Ramos (cell line): ENCODE measurements at regions not wholly inside any gene's neighbourhood (a gene's known extent, or its start where the extent isn't known, plus 50 kb on each side); places are given as distances from the start of the nearest gene placed in this dataset.
"Not testable (repeated sequence)": the region's sequence is repeated elsewhere in the genome, so short reads cannot be mapped to it uniquely, and the experiment has no call there.

Experiments used
- in situ Hi-C: fragments of 300-500 bp; cut with MboI; formaldehyde crosslinking; loops from one replicate; pipeline ENCODE4 v1.14.3; 2022; ENCODE audit warnings: low sequenced_read_pairs; ENCODE audit not compliant: unreplicated experiment

DNA sequence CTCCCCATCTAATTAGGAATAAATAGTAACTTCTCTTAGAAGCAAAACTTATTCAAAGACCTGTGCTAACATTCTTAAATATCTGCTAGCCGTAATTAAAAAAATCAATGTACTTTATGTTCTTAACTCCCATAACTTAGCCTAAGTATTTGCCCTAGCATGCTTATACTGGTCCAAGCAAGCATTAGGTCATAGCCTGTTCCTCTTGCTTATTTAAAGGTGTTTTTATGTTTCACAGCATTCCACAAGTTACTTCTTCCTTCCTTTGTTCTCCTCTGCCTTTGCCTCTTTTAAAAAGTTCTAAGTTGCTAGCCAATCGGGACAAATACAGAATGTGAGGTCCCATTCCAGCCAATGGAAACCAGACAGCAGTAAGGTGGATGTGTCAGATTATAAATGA is 395.4 kb upstream of the NR3C2 start:
- in situ Hi-C loops, result not testable (repeated sequence)

DNA sequence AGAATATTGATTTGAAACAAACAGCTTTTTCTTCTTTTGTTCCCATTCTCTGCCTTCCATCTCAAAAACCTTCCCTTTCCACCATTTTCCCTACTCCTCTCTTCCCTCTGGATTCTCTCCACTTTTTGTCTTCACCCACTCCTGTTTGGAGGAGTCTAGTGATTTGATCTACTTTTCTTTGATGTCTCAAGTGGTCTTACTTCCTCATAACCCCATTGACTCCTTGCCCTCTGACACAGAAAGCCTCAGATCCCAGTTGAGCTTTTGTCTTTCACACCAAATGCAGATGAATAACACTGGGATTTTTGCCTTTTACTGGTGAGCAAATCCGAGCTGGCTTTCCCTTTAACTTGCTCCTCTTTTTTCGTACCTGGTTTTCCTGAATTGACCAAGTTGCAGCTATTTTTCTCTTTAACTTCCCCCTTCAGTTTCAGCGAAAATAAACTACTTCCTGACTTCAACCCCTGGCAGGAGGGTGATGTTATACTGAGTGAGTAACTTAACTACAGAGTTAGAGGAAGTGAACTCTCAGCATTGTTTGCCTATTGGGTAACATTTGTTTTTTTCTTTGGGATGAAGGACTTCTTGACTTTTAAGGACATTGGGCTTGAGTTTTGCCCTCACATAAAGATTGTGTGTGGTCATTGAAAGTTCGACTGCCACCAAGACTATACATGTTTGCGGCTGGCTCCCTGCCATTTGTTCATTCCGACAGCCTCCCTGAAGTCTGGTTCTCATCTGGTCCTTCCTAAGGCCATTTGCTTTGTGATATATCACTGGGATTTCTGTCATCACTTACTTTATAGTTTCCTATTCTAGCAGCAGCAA is 392.8 kb upstream of the NR3C2 start:
- in situ Hi-C loops, result no loop called here

DNA sequence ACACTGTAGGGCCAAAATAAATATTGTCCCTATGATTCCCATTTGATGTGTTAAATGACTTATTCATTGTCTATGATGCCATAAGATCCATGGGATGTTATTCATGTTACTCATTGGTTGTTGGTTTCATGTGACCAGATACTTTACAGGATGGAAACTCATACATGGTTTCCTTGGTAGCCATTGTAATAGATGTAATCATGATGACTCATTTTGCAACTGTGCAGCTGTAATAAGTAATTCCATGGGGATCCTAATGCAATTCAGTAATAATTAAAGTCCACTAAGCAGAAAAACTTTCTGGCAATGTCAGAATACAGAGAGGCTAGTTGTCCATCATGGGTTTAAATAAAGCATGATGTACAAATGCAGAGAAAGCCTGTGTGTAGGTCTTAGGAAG is 389.7 kb upstream of the NR3C2 start:
- in situ Hi-C loops, result no loop called here

DNA sequence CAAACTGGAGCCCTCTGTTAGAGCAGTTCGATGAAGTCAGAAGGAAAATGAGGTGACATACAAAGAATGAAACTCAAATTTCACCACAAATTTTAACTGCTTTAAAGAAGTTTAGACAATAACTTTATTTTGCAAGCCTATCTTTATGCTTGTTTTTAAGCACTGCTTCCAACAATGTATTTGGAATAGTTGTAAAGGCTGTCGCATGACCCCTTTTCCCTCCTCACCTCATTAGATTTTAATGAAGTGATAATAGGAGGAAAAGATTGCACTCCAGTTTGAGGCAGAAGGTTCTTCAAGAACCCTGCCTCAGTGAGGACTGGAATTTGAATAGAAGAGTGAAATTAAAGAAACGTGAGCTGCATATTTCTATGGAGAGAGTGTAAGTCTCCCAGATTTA is 386.1 kb upstream of the NR3C2 start:
- in situ Hi-C loops, result no loop called here

DNA sequence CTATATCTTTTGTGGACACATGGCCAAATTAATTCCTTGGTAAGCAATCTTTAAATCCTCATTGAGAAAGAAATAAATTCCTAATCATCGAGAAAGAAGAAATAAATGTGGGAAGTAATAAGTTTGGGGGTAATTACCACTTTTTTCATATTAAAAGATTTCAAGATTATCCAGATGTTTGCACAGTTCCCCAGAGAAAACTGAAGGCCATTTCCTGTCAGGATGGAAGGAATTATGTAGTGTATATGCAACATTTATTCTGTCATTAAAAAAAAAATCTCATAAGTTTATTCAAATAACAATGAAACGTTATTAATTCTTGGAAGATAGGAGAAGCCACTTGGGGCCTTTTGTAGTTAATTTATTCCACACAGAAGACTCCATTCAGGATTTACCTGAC is 385.6 kb upstream of the NR3C2 start:
- in situ Hi-C loops, result no loop called here

DNA sequence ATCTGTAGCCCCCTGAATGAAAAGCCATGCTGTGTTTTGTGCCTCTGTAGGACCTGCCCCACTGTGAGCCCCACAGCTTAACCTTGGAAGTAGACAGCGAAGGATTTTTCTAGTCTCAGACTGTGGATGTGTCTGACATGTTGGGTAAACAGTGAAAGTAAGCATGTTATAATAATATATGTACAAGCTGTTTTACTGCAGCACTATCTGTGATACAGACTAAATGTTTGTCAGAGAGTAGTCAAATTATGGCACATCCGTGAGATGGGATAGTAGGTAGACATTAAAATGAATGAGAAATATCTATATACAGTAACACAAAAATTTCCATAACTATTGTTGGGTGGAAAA is 381.2 kb upstream of the NR3C2 start:
- in situ Hi-C loops, result no loop called here

DNA sequence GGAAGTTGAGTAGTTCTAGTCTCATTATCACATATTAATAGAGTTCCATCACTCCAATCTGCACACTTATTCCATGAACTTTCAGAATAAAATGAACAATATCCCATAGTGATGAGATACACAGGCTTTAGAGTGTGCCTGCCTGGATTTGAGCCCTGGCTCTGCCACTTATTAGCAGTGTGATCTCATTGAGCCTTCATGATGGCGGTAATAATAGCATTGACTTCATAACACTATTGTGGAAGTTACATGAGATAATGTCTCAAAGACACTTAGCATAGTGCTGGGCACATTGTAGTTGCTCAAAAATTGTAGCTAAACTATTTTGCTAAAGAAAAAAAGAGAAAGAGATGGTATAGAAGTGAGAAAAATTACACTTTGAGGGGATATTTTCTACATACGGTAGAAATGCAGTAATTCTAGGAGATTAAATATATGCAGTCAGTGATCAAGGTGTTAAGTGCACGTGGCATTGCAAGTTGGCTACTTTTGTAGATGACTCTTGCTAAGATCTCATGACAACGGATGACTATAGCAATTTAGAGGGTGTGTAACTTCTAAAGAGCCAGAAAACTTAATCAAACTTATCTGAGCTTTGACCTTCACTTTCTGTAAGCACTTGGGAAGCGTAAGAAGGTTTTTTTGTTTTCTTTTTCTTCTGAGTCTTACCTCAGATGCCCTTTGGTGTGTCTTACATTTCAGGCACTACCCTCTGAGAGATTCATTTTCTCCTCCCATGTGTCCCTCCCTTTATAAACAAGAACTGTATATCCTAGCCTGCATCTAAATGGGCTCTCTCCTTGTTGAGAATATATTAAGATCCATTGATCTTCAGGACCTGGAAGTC is 380.6 kb upstream of the NR3C2 start:
- in situ Hi-C loops, result no loop called here

DNA sequence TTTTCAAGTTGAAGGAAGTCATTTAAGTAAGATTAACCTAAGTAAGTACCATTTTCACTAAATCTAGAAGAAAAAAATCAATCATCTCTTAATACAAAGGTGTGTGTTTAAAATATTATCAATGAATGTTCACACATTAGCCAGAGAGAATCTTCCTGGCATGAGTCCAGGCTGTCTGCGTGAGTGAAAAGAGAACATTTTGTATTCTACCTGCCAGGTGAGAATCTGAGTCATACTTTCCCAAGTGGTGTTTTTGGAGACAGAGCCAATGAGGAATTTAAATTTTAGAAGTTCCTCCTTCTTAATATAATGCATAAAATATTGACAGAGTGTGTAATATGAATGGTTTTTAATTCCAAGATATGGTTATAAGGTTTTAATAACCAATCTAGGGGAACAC is 371.8 kb upstream of the NR3C2 start:
- in situ Hi-C loops, result no loop called here

DNA sequence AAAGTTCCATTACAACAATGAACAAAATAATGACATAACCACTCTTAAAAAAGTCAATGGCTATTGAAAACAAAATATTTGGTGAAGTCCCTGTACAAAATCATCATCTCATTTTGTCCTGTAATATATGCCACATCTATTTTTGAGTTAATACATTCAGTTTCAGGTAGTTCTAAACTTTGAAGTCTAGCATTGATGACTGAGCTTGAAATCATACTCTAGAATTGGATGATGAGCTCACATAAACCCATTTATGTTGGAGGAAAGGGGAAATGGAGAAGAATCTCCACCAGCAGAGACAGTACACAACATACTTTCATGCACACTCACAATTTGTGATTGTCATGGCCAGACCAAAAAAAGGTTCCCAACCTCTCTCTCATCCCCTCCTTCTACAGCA is 371.1 kb upstream of the NR3C2 start:
- in situ Hi-C loops, result no loop called here

DNA sequence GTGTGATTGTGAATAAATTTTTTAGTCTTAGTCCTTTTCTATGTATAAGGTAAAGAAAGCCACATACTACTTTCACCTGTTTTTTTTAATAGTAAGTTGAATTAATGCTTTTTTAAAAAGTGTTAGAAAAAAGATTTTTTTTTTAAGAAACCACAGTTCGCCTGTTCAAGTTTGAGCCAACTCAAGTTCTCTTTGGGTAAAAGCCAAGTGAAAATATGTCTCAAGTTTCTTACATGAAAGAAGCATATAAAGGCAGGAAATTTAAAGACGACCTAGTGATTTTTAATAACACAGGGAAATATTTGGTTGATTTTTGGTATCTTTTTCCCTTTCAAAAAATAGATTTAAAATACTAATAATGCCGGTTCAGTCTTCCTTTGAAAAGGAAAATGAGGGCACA is 369.9 kb upstream of the NR3C2 start:
- in situ Hi-C loops, result no loop called here

DNA sequence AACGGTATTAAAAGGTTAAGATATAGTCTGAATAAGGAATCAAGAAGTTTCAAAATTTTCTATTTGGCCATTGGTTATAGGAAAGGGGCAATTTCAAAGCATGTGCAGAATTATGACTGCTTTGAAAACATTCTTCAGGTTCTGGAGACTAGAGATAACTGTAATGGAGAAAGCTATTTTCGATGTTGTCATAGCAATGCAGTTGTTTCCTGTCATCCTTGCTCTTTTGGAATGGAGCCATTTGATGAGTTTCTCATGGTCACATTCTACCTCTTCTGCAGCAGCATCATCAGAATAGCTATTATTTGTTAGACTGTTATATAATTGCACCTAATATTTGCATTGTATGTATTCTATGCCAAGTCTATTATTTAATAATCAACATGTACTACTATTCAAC is 368.2 kb upstream of the NR3C2 start:
- in situ Hi-C loops, result no loop called here

DNA sequence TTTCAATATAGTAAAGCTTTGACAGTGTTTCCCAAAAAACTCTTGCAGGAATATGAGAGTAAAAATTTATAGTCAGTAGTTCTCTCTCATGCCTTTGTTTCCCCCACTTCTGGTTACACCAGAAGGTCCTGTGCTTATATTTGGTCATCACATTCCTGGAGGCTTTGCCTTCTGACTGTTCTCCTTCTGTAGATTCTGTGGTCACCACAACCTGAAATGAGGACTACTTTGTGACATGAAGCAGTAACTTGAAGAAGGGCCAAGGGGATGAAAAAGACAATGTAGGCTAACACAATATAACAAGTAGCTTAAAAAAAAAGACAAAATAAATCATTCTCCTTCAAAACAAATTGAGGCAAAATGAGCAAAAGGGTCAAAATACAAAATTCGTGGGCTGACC is 366.2 kb upstream of the NR3C2 start:
- in situ Hi-C loops, result no loop called here

DNA sequence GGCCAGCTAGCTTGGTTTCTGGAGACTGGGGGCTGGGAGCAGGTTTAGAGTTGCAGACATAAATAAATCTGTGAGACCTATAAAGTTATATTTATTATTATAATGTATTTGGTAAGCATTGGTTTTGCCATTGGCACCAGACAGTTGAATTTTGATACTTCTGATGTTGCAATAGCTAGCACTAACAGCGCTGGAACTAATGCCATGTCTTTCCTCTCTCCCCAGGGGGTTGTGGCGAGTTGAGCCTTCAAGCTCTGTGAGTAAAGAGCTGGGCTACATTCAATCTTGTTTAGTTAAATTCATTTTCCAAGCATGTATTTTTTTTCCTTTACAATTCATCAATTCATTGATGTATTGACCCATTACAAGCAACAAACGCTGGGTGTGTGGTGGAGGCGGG is 358.7 kb upstream of the NR3C2 start:
- in situ Hi-C loops, result no loop called here

DNA sequence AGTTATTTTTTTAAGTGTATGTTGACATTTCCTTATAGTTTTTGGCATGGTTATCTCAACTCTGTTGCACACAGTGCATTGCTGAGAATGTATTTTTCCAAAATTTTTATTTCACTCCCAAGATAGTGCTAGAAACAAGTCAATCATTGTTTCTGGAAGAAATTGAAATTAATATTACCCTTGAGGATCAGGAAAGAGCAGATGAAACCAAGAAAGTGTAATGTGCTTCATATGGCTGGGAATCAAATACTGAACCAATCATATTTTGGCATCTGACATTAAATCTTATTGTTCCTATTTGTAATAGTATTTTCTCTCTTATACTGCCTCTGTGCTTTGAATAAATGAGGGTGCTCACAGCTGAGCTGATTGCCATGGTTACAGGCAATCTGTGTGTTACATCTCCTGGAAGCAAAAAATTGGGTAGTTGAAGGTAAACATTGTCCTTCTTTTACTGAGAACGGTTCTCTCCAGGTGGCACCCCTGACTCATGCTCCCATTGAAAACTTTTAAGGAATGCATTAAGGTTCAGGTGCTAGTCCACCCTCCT is 358.2 kb upstream of the NR3C2 start:
- in situ Hi-C loops, result no loop called here

DNA sequence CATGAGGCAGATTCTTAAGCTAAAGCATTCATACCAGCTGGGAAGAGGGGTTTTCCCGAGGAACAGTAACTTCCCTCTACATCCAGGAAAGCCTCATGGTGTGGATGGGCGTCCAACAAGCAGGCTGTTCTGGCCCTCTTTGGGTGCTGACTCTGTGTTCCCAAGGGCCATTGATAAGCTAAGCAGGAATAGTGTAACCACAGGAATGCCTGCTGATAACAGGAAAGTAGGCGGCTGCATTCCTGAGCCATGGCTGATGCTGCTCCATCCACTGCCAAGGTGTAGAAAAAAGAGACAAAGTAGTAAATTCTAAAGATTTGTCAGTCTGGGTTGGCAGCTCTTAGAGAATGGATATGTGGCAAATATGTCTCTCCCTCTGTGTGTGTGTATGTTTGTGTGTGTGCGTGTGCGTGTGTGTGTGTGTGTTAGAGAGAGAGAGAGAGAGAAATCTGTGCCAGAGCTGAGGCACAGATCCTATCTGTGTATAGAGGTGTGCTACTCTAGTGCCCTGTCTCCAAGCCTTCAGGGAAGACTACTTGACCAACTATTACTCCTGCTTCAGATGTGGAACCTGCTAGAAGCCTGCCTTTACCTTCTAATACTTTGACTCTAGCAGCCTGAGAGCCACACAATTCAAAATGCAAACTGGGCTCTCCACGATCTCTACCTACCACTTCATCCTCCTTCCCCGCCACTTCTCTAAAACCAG is 353.1 kb upstream of the NR3C2 start:
- in situ Hi-C loops, result no loop called here

DNA sequence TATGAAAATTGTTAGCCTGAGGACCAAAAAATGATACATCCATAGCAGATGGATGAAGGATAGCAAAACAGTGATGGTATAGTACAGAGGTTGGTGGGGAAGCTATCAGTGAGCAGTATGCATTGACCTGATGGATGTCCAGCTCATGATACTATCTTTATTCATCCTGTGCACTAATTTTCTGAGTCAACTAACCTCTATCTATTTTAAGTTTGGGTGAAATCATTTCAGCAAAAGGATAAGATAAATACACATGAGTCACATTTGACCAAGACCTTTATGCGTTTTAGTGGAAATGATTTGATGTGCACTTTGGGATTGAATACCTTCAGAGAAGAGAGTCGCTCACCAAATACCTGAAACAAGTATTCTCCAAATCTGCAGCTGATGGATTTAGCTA is 351.0 kb upstream of the NR3C2 start:
- in situ Hi-C loops, result no loop called here

DNA sequence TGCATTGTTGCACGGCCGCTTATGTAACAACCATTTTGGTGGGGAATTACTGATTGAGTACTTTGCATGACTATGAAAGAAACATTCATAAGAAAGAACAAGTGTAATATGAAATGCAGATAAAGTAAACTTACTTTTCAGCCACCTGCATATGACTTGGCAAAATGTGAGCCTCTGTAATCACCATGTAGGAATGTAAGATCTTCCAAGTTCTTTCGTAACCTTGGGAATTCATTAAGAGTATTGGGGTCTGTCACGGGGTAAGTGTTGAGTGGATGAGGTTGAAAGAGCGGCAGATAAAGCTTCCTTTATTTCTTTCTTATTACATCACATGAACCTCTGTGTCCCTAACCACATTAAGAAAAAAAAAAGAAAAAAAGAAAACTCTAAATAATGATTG is 348.5 kb upstream of the NR3C2 start:
- in situ Hi-C loops, result no loop called here

DNA sequence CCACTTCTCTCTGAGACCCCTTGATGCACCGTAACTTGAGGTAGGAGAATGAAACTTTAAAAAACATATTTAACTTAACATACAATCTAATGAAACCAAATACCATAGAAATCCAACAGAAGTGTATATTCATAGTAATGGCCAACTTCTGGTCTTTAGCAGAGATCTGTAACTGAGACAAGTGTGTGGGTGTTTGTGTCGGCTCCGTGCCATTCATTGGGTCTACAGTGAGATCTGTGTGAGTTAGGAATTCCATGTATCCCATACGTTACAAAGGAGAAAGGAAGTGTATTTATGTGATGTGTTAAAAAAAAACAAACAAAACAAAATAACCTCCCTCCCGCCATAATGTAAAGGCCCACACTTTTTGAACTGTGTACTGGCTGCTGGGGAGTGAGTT is 348.0 kb upstream of the NR3C2 start:
- in situ Hi-C loops, result no loop called here

DNA sequence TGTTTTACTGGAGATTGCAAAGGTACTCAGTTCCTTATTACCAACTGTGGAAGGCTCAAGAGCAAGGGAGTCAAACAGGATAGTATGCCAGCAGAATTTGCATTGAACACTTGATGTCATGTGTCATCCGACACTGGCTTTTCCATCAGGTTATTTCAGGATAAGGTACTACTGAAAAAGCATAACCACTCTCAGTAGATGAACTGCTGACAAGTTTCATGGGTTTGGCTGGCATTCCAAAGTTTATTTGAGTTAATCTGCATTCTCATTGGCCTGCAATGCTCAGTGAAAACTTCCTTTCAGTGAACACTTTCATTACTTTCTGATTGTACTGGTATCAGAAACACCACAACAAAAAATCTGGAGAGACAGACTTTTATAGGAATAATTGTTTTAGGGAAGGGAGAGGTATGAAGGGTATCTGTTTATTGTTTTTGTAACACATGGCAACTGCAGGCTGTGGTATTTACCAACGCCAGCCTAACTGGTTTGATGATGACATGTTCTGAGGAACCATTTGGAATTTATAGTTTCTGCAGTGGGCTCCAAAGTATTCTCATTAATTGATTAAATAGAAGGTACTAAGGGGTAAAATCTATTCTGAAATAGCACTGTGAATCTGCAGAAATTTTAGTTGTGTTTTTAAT is 345.7 kb upstream of the NR3C2 start:
- in situ Hi-C loops, result no loop called here

DNA sequence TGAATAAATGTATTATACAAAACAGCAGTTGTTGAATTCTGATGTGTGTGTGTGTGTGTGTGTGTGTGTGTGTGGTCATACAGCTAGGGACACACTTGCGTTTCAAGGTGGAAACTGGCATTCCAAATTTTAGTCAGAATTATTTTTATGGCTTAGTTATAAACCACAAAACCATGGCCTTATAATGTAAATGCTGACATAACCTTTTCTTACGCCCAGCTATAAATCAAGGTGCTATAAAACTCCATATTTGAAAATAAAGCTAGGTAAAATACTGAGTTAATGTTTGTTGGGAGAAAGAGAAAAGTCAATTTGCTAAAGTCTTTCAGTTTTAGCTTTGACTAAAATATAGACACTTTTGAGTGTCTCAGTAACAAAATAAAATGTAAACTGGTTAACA is 345.1 kb upstream of the NR3C2 start:
- in situ Hi-C loops, result no loop called here
